Stimulated activated CD8-positive, alpha-beta memory T cell treated with anti-CD3 and anti-CD28 coated beads, Interleukin-7, amount 100 ng/mL, for 4 hours (primary cell): ENCODE measurements at regions not wholly inside any gene's neighbourhood (a gene's known extent, or its start where the extent isn't known, plus 50 kb on each side); places are given as distances from the start of the nearest gene placed in this dataset.
"Not testable (repeated sequence)": the region's sequence is repeated elsewhere in the genome, so short reads cannot be mapped to it uniquely, and the experiment has no call there.

Source experiments
- DNase-seq, 2 donors: peaks; one replicate each; pipeline ENCODE4 v3.0.0-alpha.2; 2020; ENCODE audit warnings: low read depth in 2 of 2

DNA sequence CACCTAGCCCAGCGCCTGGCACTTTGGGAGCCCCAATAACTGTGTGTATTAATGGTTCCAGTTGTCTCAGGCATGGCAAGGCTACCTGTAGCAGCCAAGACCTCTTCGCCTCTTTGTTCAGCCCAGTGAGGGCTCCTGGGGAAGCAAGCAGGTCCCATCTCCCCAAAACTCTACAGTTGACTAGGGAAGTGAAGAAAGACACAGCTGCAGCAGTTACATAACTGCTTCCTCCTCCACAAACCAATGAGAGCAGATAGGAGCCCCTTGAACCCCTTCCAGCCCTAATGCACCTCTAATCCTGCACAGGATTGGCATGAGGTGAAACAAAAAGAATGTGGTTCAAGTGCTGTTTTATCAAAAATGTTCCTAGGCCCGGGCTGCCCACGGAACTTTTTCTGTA is 100.5 kb downstream of the SYF2 start:
- DNase-seq, result no peak

DNA sequence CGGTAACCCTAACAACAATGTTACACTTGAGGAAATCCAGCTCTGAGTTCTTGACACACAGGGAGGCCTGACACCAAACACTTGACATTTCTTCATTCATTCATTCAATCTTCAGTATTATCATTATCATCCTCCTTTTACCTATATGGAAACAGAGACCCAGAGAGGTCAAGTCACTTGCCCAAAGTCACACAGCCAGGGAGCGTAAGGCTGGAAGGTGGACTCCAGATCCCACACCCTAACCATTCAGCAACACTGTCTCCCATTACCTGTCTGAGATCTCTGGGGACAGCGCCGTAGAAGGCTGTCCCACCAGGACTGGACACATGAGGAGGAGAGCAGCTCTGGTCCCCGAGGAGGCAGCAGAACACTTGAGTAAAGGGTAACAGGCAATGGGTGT is 101.4 kb downstream of the SYF2 start:
- DNase-seq, result no peak

DNA sequence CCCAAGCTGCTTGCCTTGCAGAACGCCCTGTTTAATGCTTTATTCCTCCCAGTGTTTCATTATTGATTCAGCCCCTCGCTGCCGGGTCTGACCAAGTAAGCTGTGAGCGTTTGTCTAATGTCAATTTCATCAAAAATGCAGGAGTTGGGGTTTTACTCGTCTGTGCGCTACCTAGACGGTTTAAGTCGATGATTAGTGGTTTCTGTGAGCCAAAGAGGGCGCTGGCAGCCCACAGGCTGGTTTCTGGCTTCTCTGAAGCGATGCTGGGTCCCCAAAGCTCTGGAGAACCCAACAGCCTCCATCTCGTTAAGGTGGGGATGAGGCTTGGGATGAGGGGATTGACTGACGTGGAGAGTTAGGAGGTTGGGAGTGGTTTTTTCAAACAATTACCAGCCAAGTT is 102.9 kb downstream of the SYF2 start:
- DNase-seq, result no peak

DNA sequence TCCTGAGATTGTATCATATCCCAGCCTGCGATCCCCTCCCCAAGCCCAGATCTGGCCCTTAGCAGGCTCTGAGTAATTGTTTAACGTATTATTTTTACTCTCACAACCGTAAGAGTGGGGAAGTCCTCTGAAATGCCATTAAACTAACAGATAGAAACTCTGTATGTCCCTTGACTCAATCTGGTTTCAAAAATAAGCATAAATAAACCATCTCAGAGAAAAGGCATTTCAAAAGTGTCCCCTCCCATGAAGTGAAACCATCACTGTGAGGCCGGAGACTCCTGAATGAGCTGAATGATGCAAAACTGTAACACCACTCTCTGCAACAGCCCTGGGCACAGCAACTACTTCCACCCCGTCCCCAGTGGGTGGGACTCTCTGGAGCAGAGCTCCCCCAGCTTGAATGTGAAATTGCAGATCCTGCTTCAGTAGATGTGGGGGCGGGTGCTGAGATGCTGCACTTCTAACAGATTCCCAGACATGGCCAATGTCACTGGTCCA is 104.1 kb downstream of the SYF2 start:
- DNase-seq, result no peak

DNA sequence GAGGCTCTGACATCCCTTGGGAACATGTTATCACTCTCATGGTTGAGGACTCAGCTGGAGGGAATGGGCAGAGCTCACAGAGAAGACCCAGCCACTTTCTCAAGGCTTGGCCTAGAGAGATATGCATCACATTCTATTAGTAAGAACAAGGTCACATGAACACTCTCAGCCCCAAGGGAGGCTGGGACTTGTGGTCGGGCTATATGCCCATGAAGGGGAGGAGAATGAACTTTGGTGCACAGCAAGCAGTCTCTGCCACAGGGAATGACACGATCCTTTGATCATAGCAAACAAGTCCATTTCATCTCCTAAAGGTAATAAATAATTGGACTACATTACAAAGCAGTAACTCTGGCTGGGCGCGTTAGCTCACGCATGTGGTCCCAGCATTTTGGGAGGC is 105.7 kb downstream of the SYF2 start:
- DNase-seq, result no peak

DNA sequence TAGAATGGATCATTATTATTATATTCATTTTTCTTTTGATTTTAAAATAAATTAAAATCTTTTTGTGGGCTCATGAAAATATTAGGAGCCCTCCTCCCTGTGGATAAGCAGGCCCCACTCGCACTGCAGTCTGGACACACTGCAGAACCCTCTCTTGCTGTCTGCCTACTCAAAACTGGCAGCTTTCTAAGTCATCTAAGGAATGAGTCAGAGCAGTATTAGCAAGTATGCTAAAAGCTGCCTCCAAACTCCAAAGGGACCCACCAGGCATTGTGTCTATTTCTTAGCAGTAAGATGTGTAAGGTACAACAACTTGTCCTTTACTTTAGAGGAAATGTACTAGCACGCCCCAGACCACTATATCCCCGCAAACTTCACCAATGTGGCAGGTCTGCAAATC is 108.8 kb downstream of the SYF2 start:
- DNase-seq, result no peak

DNA sequence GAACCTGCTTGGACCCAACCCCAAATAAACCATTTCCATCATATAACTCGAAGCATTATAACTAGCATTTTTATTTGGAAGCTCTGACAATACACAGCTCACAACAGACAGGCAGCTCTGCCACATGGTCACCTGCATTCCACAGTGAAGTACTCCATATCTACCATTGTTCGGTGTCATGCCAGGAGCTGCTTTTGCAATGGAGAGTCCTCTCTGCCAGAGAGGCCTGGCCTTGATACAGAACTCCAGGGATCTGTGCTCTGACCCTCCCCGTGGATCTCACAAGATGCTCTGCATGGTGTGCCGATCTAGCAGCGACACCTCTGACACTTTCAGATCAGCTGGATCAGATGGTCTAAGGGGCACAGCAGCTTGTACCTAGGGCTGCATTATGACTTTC is 109.6 kb downstream of the SYF2 start:
- no peak for DNase-seq

DNA sequence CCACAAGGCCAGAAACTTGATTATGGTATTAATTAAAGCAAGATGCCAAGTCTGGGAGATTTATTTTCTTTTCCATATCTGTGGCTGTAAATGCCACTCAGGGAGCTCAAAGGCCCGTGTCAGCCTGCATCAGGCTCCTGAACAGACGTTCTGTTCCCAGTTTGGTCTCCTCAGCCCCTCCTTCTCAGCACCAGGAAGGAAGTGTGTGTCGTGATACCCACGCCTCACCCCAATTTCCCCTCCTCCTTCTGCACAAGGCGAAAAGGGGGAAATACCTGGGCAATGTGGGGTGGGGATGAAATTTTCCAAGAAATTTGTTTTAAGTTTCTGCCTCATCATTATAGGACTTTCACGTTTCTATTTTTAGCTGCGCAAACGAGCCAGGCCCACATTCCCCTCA is 112.0 kb downstream of the SYF2 start:
- DNase-seq, result no peak

DNA sequence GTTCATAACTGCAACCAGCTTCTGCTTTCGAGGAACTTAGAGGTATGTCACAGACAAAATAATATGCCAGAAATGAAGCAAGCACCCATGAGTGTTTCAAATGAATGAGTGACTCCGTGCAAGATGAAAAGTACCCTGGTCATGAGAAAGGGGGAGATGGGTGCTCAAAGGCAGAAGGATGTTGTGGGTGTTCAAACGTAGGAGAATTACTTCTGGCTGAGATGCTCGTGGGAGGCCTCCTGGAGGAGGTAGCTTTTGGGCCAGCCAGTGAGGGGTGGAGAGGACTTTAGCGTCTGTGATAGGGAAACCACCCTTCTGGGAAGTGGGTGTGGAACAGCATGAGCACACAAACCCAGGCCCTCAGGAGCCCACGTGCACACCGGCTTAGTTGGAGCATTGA is 113.8 kb downstream of the SYF2 start:
- DNase-seq, result peak in 1 of 2 donors; percentile 19

DNA sequence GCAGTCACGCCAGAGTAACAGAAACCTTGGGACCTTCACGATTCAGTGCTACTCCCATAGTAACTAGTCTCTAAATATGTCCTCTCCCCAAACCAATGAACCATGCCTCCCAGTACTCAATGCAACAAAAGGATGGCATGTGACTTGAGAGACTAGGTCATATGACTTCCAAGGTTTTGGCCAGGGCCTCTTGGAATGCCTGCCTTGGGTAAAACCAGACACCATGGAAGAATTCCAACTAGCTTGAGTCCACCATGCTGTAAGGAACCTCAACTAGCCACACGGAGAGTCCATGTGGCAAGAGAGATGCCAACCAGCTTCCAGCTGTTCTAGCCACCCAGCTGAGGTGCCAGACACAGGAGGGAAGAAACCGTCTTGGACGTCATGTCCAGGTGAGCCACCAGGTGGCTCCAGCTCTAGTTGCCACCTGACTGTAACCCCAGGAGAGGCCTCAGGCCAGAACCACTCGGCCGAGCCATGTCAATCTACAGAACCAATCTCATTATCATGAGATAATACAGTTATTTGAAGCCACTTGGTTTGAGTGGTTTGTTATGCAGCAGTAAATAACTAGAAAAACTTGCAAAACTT is 115.0 kb downstream of the SYF2 start:
- no peak for DNase-seq

DNA sequence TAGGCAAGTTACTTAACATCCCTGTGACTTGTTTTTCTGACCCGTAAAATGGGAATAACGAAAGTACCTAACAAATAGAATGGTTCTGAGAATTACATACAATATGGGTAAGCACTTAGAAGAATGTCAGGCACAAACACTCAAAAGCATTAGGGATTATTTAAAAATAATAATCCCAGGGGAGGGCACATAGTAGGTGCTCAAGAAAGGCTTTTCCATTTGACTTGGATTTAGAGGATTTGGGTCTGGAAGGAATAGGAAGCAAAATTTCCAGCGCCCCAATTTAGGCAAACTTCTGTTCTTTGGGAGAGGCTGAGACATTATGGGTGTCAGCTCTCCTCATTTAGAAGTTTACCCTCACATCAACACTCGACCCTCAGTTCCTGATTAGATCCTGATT is 115.5 kb downstream of the SYF2 start:
- no peak for DNase-seq

DNA sequence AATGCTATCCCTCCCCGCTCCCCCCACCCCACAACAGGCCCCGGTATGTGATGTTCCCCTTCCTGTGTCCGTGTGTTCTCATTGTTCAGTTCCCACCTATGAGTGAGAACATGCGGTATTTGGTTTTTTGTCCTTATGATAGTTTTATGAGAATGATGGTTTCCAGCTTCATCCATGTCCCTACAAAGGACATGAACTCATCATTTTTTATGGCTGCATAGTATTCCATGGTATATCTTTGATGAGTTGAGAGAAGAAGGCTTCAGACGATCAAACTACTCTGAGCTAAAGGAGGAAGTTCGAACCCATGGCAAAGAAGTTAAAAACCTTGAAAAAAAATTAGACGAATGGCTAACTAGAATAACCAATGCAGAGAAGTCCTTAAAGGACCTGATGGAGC is 116.2 kb downstream of the SYF2 start:
- DNase-seq, result not testable (repeated sequence)

DNA sequence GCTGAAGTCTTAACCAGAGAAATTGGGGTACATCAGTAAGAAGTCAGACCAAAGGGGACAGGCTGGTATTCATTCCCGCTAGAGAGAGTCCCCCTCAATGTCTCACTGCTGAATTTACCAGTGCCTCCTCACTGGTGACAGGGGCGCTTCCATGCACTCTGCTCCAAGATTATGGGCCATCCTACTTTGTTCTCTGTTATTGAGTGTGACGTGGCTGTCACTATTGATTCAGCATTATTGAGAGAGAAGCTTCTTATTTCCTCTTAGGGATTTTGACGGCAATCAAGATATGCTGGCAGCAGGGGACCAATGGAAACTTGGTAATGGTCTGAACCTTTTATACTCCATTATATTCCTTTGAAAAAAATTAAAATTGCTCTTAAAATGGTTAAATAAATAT is 118.6 kb downstream of the SYF2 start:
- no peak for DNase-seq

DNA sequence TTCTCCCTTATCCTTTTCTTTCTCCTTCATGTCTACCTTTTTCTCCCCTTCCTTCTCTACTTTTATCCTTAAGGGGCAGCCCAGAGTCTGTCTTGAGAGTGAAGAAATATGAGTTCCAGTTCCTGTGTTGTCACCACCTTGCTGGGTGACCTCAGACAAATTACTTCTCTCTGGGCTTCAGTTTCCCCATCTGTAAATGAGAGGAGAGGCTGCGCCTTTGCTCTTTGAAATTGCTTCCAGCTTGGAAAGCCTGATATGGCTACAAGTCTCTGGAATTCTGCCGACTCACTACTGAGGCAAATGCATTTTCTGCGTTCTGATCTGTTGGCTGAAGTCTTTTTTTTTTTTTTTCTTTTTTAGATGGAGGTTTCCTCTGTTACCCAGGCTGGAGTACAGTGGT is 119.2 kb downstream of the SYF2 start:
- DNase-seq, result no peak

DNA sequence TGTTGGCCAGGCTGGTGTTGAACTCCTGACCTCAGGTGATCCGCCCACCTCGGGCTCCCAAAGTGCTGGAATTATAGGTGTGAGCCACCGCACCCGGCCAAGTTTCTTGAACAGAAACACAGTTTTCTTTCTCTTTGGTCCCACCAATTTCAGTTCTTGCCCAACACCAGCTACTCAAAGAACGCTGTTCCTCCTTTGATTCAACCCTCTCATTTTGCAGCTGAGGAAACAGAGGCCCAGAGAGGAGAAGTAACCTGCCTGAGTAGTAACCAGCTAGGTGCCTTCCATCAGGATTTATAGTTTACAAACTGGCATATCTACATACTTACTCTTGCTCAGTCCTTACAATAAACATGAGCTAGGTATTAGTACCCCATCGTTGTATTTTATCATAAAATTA is 119.9 kb downstream of the SYF2 start:
- no peak for DNase-seq

DNA sequence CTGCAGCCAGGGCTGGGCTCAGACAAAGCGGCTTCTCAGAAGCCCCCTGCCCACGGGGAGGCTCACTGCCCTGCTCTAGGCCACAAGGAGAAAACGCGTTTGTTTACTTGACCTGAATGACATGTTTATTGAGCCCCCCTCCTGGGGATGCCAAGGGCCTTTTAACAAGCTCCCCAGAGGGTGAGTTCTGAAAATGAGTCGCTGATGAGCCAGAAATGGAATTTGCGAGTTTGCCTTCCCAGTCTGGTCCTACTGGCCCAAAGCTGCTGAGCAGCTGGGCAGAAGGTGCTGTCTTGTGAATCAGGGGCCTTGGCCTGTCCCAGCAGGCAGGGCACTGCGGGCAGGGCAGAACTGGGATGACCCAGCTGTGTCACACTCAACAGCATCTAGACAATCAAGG is 120.6 kb downstream of the SYF2 start:
- no peak for DNase-seq

DNA sequence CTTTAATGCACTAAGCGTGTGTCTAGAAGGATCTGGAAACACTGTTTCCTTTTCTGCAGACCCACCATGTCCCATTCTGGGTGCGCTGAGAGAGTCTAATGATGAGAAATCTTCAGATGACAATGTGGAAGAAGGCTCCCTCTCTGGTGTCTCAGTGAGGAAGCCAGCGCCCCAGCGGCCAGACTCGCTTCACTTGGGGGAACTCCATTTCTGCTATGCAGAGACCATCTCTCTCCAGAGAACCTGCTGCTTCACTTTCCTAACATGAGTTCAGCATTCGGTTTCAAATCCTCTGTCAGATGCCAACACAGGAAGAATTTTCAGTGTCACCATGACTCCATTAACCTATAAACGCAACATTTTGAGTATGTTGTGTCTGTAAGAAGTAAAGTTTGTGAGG is 121.8 kb downstream of the SYF2 start:
- DNase-seq, result no peak

DNA sequence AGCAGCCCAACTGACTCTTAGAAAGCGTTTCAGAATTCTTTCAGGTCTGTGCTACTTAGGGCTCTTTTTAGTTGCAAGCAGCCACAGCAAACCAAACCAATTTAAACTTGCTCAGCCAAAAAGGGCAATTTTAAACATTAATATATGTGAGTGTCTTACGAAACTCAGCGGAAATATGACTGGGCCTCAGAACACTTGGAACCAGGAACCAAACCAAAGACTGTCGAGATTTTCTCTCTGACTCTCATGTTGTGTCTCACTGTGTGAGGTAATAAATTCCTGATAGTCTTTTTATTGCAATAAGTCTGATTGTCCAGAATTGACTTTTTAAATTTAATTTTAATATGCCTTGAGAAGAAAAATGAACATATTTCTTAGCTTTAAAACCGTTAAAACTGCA is 122.3 kb downstream of the SYF2 start:
- DNase-seq, result no peak

DNA sequence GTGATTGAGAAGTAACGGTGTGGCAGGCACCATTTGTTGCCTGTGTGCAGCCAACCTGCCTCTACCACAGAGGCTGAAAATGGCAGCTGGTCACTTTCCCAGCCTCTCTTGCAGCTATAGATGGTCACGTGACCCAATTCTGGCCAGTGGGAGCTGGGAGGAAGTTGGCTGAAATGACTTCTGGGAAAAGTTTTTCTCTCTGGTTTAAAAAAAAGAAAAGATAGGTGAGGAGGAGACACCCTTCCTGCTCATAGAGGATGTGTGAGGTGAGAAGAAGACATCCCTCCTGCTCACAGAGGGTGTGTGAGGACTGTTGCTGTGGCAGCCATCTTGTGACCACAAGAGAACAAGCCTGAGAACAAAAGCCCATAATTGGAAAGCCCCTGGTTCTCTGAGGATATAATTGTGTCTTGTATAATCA is 122.8 kb downstream of the SYF2 start:
- DNase-seq, result no peak

DNA sequence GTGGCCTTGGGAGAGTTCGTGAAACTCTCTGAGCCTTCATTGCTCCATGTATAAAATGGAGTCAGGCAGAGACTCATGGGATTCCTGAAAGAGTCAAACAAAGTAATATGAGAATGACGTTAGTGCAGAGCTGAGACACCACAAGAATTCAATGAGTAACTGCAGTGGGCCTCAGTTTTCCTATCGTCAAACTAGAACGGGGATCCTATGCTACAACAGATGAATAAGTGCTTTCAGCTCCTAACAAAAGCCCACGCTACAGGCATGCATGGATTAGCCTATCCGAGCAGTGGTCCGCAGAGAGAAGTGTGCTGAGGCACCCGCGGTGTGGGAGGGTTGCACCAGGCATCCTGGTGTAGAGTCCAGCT is 124.7 kb downstream of the SYF2 start:
- no peak for DNase-seq

DNA sequence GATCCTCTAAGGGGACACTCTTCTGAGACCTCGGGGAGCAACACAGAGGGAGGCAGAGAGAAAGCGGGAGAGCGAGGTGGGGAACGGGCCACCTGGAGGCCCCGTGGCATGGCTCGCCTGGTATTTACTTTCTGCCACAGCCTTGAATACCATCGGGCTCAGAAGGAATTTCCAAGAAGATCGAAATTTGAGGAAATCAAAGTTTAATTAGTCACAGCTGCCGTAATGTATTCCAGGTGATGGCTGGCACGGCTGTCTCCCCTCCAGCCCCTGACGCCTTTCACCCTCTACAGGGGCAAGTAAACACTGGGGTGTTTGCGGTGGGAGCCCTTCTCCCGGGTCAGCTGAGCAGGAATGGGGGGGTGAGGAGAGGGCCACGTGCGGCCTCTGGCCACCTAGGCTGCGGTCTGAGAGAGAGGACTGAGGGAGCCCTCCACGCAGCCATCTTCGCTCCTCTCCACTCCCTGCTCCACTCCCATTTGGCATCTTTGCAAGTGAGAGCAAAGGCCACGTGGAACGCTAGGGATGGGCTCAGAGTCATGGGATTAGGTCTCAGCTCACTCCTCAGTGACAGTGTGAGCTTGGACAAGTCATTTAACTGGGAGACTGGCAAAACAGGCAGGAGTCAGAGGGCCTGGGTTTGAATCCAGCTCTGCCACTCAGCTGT is 125.2 kb downstream of the SYF2 start:
- DNase-seq, result no peak

DNA sequence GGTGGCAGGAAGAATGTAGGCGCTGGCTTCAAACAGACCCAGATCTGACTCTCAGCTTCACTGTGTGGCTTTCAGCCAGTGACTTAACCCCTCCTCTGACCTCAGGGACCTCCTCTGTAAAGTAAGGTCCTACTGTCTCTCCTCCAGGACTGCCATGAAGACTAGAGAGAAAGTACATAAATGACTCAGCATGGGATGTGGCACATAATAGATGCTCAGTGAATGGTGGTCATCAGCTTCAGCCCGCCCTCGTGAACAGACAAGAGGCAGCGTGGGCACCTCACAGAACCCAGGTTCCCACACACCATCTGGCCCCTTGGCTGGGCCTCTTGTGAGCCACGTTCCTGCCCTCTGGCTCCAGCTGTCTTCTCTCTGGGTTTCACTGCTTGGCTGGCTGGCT is 126.0 kb downstream of the SYF2 start:
- DNase-seq, result no peak

DNA sequence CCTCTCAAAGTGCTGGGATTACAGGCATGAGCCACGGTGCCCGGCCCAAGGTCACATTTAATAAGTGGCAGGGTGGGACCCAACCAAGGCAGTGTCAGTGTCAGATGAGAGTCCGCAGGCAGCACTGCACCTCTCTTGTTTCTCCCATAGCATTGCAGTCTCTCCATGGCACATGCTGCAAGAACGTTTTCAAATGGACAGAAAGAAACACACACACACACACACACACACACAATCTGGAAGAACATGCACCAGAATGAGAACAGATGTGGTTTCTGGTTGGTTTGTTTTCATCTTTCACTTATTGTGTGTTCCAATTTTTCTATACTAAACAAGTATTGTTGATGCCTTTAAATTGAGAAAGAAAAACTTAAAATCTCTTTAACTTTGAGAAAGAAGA is 126.5 kb downstream of the SYF2 start:
- DNase-seq, result no peak

DNA sequence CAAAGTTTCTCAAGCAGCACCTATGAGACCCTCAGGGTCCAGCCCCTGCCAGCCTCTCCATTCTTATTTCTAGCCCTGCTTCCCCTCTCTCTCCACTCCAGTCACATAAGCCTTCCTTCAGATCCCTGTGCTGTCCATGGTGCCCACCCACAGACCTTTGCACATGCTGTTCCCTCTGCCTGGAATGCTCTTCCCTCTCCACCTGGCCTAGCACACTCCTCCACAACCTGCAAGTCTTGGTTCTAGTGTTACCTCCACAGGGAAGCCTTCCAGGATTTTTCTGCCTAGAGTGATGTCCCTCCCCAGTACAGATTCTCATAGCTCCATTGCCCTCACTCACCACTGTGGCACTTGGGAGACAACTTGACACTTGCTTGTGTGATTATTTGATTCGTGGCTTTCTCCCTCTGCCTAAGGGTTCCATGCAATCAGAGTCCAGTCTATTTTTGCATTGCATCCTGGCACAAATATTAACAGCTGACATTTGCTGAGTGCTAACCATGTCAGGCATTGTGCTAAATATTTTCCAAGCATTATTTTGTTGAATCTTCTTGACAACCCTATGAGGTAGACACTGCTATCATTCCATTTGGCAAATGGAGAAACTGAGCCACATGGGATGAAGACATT is 127.3 kb downstream of the SYF2 start:
- DNase-seq, result no peak
